ENCODE measurements at regions not wholly inside any gene's neighbourhood (a gene's known extent, or its start where the extent isn't known, plus 50 kb on each side); places are given as distances from the start of the nearest gene placed in this dataset.

GRCh38 chr6:93568169-93568568 lies 148.8 kb upstream of the EPHA7 start:
- TF ChIP-seq CTCF (IDR thresholded peaks at IDR 0.05) (no peak), POLR2AphosphoS5 (IDR thresholded peaks at IDR 0.05; ENCODE audit: insufficient read depth in 1 of 2, low read depth in 1 of 2) (no peak)
